GM12891 (cell line): ENCODE measurements at regions not wholly inside any gene's neighbourhood (a gene's known extent, or its start where the extent isn't known, plus 50 kb on each side); places are given as distances from the start of the nearest gene placed in this dataset.
"Not testable (repeated sequence)": the region's sequence is repeated elsewhere in the genome, so short reads cannot be mapped to it uniquely, and the experiment has no call there.

Experiments
- DNase-seq: peaks from one replicate; pipeline ENCODE4 v3.0.0; 2011; ENCODE audit warnings: low spot score; ENCODE audit not compliant: insufficient read length
- FAIRE-seq: peaks from 2 replicates; lab custom pipeline; 2011; peaks lifted over from hg19 to GRCh38; lab: Jason Lieb, UNC
- PAX5 ChIP-seq: IDR thresholded peaks from 2 replicates; pipeline ENCODE4 v1.6.1; 2011; ENCODE audit warnings: low read length, moderate library complexity, mild to moderate bottlenecking; ENCODE audit not compliant: insufficient read depth, severe bottlenecking
- POLR2A ChIP-seq: IDR thresholded peaks from 2 replicates; pipeline ENCODE4 v1.6.1; 2011; ENCODE audit warnings: low read depth, low read length, control low read depth
- POLR2AphosphoS5 ChIP-seq: IDR thresholded peaks from 2 replicates; pipeline ENCODE4 v1.6.1; 2011; ENCODE audit warnings: low read depth, low read length, control low read depth
- POU2F2 ChIP-seq: IDR thresholded peaks from 2 replicates; pipeline ENCODE4 v1.6.1; 2011; ENCODE audit warnings: low read depth, mild to moderate bottlenecking, control low read depth, low read length, moderate library complexity
- SPI1 ChIP-seq: IDR thresholded peaks from 2 replicates; pipeline ENCODE4 v1.6.1; 2011; ENCODE audit warnings: low read depth, low read length, control low read depth
- TAF1 ChIP-seq: IDR thresholded peaks from 2 replicates; pipeline ENCODE4 v1.6.1; 2011; ENCODE audit warnings: low read depth, low read length, control low read depth

- not testable (repeated sequence) for DNase-seq, FAIRE-seq
These were observed 110.6 kb downstream of the RPIA start for GRCh38 chr2:88802026-88802425.

DNA sequence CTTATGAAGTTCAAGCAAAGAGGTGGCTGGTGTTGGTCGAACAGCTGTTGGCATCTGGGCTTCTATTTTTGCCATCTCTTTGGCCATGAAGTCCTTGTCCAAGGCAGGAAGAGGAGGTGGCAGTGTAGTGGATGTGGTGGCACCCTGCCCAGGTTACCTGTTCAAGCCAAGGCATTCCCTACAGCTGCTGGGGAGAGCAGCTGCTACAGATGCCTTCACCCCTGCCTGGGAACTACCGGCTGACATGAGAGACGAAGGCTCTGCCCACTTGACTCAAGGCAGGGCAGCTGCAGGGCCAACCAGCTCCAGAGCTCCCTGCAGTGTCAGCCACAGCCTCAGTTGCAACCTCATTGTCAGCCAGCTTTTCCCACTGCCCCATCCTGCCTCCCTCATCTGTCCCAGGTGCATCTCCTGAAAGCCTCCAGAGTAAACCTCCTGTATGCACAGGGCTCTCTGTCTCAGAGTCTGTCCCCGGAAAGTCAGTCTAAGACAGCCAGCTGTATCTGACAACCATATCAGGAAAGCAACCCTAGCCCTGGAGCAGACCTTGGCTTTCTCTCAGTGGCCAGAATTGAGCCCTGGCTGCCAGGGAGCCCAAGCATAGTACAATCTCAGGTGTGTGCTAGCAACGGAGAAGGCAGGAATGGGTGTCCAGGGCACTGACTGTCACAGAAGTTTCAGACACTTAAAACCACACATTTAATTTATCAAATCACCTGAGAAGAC lies 115.9 kb downstream of the RPIA start:
- DNase-seq (no peak), FAIRE-seq (no peak)
- TF ChIP-seq POLR2AphosphoS5 (no peak), TAF1 (no peak), SPI1 (no peak), POLR2A (no peak)

DNA sequence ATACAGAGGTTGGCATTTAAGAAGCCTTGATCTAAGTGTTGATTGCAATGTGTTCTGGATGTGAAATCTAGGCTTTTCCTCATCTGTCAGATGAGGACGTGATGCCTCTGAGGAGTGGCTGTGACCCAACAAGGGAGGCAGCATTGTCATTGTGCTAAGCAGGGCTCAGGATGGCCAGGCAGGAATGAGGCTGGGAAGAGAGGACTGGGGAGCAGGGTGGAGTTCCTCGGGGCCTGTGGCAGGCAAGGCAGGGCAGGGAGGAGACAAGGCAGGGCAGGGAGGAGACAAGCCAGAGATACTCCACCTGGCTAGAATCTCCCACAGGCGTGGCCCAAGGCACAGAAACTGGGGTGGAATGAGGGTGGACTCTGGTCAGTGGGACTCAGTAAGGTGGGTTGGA lies 116.6 kb downstream of the RPIA start:
- no peak for FAIRE-seq
- DNase-seq, result no peak

DNA sequence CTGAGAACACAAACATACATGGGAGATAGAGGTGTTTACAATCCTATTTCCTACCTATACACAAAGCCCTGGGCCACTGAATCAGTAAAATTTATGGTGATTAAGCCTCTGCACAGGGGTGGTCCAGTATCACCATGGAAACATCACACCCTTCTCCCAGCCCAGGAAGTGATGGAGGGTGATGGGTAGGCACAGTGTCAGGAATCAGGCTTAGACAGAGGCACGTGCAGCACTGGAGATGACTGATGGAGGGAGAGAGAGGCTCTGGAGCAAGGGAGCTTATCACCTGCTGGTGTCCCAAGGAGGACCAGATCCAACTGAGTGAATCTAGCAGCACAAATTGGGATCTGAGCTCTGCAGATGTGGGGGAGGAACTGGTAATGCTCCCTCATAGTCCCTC lies 117.2 kb downstream of the RPIA start:
- FAIRE-seq (no peak), DNase-seq (no peak)
- TF ChIP-seq PAX5 (no peak), POLR2AphosphoS5 (no peak), TAF1 (no peak), SPI1 (no peak), POU2F2 (no peak)

More for the DNA sequence above, 116.6 kb downstream of the RPIA start:
- TF ChIP-seq POU2F2 (no peak), POLR2A (no peak), SPI1 (no peak), PAX5 (no peak), TAF1 (no peak), POLR2AphosphoS5 (no peak)

DNA sequence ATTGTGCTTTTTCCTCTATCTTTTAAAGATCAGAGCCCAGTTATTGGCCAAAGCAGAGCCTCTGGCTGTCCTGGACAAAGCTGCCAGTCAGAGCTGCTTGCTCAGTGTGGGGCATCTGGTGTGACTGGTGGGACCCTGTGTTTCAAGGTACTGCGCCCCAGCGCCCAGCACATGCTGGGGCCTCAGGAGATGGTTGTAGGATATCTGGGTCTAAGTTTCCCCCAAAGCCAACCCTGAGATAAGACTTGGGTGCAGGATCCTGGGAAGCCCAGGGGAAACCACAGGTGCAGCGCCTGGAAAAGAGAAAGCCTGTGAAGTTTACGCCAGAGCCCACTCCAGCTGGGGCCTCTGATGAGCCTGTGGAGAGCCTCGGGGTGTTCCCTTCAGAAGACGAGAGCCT lies 117.7 kb downstream of the RPIA start:
- DNase-seq (no peak), FAIRE-seq (no peak)
- TF ChIP-seq SPI1, result no peak
- TF ChIP-seq POLR2AphosphoS5, result no peak
- TF ChIP-seq POLR2A, result no peak
- no peak for TF ChIP-seq POU2F2

GRCh38 chr2:88810017-88810416 lies 118.5 kb downstream of the RPIA start:
- DNase-seq, result no peak
- TF ChIP-seq TAF1 (no peak), PAX5 (no peak)
- FAIRE-seq, result no peak

- no peak for DNase-seq
- no peak for FAIRE-seq
- no peak for TF ChIP-seq POLR2A
- no peak for TF ChIP-seq SPI1
- TF ChIP-seq POU2F2, result no peak
- no peak for TF ChIP-seq POLR2AphosphoS5
- no peak for TF ChIP-seq PAX5
- no peak for TF ChIP-seq TAF1
These were observed 119.0 kb downstream of the RPIA start for GRCh38 chr2:88810488-88810887.

DNA sequence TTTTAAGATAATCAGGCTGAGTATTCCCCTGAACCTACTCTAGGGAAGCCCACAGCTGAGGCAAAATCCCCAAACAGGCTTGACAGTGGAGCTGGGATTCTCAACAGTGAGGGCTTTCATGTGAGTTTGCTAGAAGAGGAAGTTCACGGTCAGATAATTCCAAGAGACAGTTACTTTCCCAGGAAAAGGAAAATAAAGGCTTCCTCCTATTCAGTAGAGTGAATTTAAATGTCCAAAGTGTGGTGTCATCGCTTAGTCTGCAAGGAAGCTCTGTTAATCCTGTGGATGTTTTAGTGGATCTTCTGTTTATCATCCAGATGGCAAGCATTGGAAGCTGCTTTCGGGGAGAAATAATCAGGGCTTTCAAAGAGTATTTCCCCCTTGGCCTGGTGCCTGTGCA lies 119.8 kb downstream of the RPIA start:
- DNase-seq (no peak), FAIRE-seq (no peak)
- TF ChIP-seq SPI1, result no peak
- TF ChIP-seq PAX5, result no peak
- no peak for TF ChIP-seq TAF1
- TF ChIP-seq POU2F2, result no peak

GRCh38 chr2:88811681-88812080 lies 120.2 kb downstream of the RPIA start:
- DNase-seq (no peak), FAIRE-seq (no peak)
- no peak for TF ChIP-seq POLR2AphosphoS5
- TF ChIP-seq SPI1, result no peak
- TF ChIP-seq POLR2A, result no peak
- no peak for TF ChIP-seq PAX5
- no peak for TF ChIP-seq TAF1
- TF ChIP-seq POU2F2, result no peak

GRCh38 chr2:88813612-88814011 lies 122.1 kb downstream of the RPIA start:
- no peak for TF ChIP-seq TAF1
- no peak for TF ChIP-seq POU2F2
- no peak for TF ChIP-seq POLR2AphosphoS5
- no peak for TF ChIP-seq POLR2A
- no peak for TF ChIP-seq SPI1
- no peak for TF ChIP-seq PAX5
- FAIRE-seq (peak; percentile 26), DNase-seq (no peak)

DNA sequence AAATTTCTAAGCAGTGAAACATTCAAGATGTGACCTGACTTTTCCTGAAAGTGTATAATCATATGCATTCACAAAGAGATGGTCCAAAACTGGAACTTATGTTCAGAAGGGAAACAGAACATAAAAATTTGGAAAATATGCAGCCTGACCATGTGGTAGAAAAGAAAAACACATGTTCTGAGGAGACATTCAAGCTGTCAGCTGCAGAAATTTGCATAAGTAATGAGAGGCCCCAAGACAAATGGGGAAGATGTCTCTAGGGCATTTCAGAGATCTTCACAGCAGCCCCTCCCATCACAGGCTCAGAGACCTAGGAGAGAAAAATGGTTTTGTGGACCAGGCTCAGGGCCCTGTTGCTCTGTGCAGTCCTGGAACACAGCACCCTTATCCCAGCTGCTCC lies 123.8 kb downstream of the RPIA start:
- DNase-seq, result no peak
- TF ChIP-seq POLR2A (no peak), POU2F2 (no peak), POLR2AphosphoS5 (no peak), PAX5 (no peak), TAF1 (no peak), SPI1 (no peak)
- FAIRE-seq, result no peak
